Lower leg skin (tissue), 4 donors: ENCODE measurements at regions not wholly inside any gene's neighbourhood (a gene's known extent, or its start where the extent isn't known, plus 50 kb on each side); places are given as distances from the start of the nearest gene placed in this dataset.

Source experiments
- DNase-seq, 2 donors: peaks; one replicate each; pipeline ENCODE4 v3.0.0-alpha.2; 2019; ENCODE audit warnings: low spot score in 2 of 2
- H3K4me3 ChIP-seq: fragments of 200-600 bp; sonication (generic); 2 replicates; pipeline ENCODE4 v1.5.1; 2017; ENCODE audit warnings: mild to moderate bottlenecking, low read depth; ENCODE audit not compliant: poor library complexity, severe bottlenecking
- POLR2A ChIP-seq, 2 donors: fragments of 450-650 bp; IDR thresholded peaks; one replicate each; pipeline ENCODE4 v1.6.1; 2016 to 2017; ENCODE audit warnings: antibody characterized with exemption in 2 of 2, mild to moderate bottlenecking in 1 of 2, moderate library complexity in 1 of 2
- WGBS, 2 donors: methylation state at CpG; one replicate each; pipeline ENCODE4 v1.1.5; 2018; 5-methylcytosine and 5-hydroxymethylcytosine counted together
- intact Hi-C: fragments of 100-400 bp; cut with DNase I; formaldehyde crosslinking; loops from one replicate; pipeline ENCODE4 v1.15.0; 2023; ENCODE audit warnings: low total_unique reads
- TF ChIP-seq, protein P1 (sequence below), 3 donors: fragments of 450-650 bp; IDR thresholded peaks; one replicate each; pipeline ENCODE4 v1.5.1; 2016; ENCODE audit warnings: antibody characterized with exemption in 3 of 3, mild to moderate bottlenecking in 3 of 3, moderate library complexity in 2 of 3

DNA sequence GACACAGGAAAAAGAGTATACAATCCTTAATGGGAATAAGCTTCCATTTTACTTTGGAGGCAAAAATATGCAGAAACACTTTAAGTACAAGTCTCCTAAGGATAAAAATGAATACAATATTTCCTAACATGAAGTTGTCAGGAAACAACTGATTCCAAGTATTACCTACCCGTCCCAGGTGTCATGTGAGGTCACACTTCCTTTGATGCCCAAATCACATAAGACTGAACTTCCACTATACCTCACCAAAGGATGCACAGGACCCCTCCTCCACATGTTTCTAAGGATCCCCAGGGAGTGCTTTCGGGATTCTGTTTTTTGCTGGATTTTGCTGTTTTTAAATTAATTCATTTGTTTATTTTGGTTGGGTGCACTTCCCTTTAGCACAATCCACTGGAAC is 438.5 kb upstream of the TCF4 start:
- intact Hi-C loops: no loop called here
- no peak overlapping the region for H3K4me3 ChIP-seq
- TF ChIP-seq, protein P1, sequence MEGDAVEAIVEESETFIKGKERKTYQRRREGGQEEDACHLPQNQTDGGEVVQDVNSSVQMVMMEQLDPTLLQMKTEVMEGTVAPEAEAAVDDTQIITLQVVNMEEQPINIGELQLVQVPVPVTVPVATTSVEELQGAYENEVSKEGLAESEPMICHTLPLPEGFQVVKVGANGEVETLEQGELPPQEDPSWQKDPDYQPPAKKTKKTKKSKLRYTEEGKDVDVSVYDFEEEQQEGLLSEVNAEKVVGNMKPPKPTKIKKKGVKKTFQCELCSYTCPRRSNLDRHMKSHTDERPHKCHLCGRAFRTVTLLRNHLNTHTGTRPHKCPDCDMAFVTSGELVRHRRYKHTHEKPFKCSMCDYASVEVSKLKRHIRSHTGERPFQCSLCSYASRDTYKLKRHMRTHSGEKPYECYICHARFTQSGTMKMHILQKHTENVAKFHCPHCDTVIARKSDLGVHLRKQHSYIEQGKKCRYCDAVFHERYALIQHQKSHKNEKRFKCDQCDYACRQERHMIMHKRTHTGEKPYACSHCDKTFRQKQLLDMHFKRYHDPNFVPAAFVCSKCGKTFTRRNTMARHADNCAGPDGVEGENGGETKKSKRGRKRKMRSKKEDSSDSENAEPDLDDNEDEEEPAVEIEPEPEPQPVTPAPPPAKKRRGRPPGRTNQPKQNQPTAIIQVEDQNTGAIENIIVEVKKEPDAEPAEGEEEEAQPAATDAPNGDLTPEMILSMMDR (IDR thresholded peaks at IDR 0.05): no peak
- no peak for TF ChIP-seq POLR2A (IDR thresholded peaks at IDR 0.05)
- DNase-seq: no peak
- WGBS, 2 donors: 39 to 45% methylated on average over 2 of the region's 2 CpGs

DNA sequence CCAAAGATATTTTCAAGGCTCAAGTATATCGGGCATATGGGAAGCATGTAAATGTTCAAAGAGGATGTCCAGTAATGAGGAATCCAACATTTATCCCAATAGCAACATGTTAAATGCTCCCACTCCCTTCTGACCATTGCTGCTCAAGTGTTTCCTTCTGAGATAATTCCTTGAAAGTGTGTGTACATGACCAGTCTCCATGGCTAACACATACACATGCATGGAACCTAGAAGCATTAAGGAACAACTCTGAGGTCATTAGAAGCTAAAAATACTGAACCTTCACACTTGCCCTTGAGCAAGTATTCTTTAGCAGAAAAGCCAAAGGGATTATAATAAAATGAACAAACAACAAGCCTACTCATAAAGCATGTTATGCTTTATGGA is 433.8 kb upstream of the TCF4 start:
- intact Hi-C loops: no loop called here
- H3K4me3 ChIP-seq: no peak overlapping the region
- WGBS, 2 donors: 91 to 97% methylated on average over 1 of the region's 1 CpG
- no peak for DNase-seq
- TF ChIP-seq POLR2A (IDR thresholded peaks at IDR 0.05): no peak
- TF ChIP-seq, protein P1 (IDR thresholded peaks at IDR 0.05): no peak

DNA sequence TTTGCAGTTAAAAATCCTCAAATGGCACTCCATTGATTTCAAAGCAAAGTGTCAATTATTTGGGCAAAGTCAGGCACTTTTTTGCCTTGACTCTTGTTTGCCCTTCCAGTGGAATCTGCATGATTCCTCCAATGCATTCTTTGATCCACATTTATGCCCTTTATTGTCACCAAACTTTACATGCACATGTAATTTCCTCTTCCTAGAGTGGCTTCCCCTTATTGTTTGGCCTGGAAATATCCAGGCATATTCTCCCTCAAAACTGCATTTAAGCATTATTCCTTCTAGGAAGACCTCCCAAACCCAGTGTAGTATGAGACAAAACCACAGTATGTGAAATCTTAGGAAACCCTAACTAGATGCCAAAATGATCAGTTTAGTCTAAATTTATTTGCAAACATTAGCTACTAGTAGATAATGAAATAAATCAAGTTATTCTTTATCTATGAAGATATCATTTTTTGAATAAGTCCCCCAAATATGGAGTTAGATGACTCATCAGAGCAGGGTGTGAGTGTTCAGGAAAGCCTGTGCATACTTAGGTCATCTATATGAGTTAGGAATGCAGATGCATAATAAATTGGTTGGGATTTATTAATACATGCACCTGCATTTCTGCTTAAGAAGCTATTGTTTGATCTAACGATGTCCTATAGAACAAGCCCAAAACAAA is 433.3 kb upstream of the TCF4 start:
- 91 to 92% methylated on average over 1 of the region's 1 CpG for WGBS, 2 donors
- TF ChIP-seq, protein P1 (IDR thresholded peaks at IDR 0.05): no peak
- TF ChIP-seq POLR2A (IDR thresholded peaks at IDR 0.05): no peak
- intact Hi-C loops: no loop called here
- DNase-seq: no peak
- H3K4me3 ChIP-seq: no peak overlapping the region

DNA sequence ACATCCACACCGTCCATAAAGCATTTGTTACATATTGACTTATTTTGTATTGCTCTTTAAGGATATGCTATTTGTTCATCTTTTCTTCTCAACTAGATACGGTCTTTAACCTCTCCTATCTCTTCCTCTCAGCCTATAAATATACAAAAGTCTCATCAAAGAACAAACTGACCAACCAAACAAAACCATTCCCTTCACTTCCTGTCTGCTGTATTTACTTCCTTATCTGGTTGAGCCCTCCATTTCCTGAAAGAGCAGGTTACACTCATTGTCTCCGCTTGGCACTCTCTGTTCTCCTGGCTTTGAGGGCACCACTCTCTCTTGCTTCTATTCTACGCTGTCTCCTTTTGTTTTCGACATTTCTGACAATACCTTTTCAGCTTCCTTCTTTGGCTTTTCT is 431.9 kb upstream of the TCF4 start:
- intact Hi-C loops: no loop called here
- TF ChIP-seq POLR2A (IDR thresholded peaks at IDR 0.05): no peak
- TF ChIP-seq, protein P1 (IDR thresholded peaks at IDR 0.05): no peak
- H3K4me3 ChIP-seq: no peak overlapping the region
- no peak for DNase-seq
- WGBS, 2 donors: 68 to 78% methylated on average over 5 of the region's 5 CpGs

DNA sequence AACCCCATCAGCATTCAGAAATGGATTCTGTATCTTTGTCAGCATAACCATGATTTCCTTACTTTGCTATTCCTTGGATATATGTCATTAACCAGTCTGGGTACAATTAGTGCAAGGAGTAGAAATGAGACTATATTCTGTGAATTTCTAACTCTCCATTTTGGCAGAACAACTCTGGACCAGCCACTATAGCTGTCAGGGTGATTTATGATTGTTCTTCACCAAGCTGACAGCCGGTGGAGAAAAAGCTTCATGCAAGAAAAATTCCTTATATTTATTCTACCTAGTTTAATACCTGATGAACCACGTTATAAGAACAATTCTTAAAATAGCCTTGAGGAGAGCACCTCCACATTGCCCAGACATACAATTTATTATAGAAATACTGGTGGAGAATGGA is 431.2 kb upstream of the TCF4 start:
- WGBS, 2 donors: 50 to 72% methylated on average over 2 of the region's 2 CpGs
- intact Hi-C loops: no loop called here
- no peak for TF ChIP-seq POLR2A (IDR thresholded peaks at IDR 0.05)
- TF ChIP-seq, protein P1 (IDR thresholded peaks at IDR 0.05): no peak
- no peak for DNase-seq
- H3K4me3 ChIP-seq: no peak overlapping the region

DNA sequence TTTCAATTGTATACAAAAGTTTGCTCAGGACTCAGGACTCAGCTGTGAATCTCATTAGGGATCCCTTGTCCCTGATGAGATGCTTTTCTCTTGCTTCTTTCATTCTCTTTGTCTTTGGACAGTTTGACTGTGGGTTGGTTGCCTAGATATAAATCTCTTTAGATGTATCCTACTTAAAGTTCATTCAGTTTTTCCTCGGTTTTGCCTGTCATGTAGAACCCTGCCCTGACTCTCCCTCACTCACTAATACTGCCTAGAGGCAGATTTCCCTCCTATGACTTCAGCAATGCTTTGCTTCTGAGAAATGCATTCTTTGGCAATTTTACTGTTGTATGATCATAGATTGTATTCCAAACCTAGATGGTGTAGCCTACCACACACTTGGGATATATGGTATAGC is 421.4 kb upstream of the TCF4 start:
- 55 to 56% methylated on average over 1 of the region's 1 CpG for WGBS, 2 donors
- TF ChIP-seq POLR2A (IDR thresholded peaks at IDR 0.05): no peak
- TF ChIP-seq, protein P1 (IDR thresholded peaks at IDR 0.05): no peak
- H3K4me3 ChIP-seq: no peak overlapping the region
- intact Hi-C loops: no loop called here
- no peak for DNase-seq
